ENCODE measurements at regions not wholly inside any gene's neighbourhood (a gene's known extent, or its start where the extent isn't known, plus 50 kb on each side); places are given as distances from the start of the nearest gene placed in this dataset.

- TF ChIP-seq EZH2 (IDR thresholded peaks at IDR 0.05; ENCODE audit: low read depth) (no peak), CTCF (conservative IDR thresholded peaks at IDR 0.05) (no peak)
Measured at GRCh38 chr14:22471545-22472121, 117.4 kb downstream of the DAD1 start.

Measured in PC-9 (cell line).